Choroid plexus epithelial cell (primary cell): ENCODE measurements at regions not wholly inside any gene's neighbourhood (a gene's known extent, or its start where the extent isn't known, plus 50 kb on each side); places are given as distances from the start of the nearest gene placed in this dataset.
A peak's percentile ranks its signal among the peaks of the same experiment; 100 is the strongest.

ENCODE experiments used
- DNase-seq: peaks from one replicate; pipeline ENCODE4 v3.0.0-alpha.2; 2010; ENCODE audit warnings: low read depth
- H3K4me3 ChIP-seq: 2 replicates; pipeline ENCODE4 v1.5.1; 2011; ENCODE audit warnings: low read depth, mild to moderate bottlenecking, control low read depth, low read length, moderate library complexity
- CTCF ChIP-seq: conservative IDR thresholded peaks from 2 replicates; pipeline ENCODE4 v1.5.1; 2011; ENCODE audit warnings: low read depth, mild to moderate bottlenecking, control low read depth, inconsistent platforms, low read length, moderate library complexity

GRCh38 chr12:124096869-124097434 lies 123.9 kb downstream of the ZNF664 start:
- DNase-seq, result no peak
- TF ChIP-seq CTCF, result no peak
- no peak overlapping the region for H3K4me3 ChIP-seq

GRCh38 chr12:124097701-124098100 lies 124.7 kb downstream of the ZNF664 start:
- no peak overlapping the region for H3K4me3 ChIP-seq
- TF ChIP-seq CTCF, result no peak
- peak; percentile 10 for DNase-seq

GRCh38 chr12:124098101-124098757 lies 125.2 kb downstream of the ZNF664 start:
- H3K4me3 ChIP-seq, result no peak overlapping the region
- no peak for TF ChIP-seq CTCF
- DNase-seq, result no peak

GRCh38 chr12:124098887-124099286 lies 125.9 kb downstream of the ZNF664 start:
- DNase-seq, result no peak
- no peak for TF ChIP-seq CTCF
- no peak overlapping the region for H3K4me3 ChIP-seq

- TF ChIP-seq CTCF, result no peak
- no peak overlapping the region for H3K4me3 ChIP-seq
- DNase-seq, result no peak
Observed at GRCh38 chr12:124099661-124100060, 126.6 kb downstream of the ZNF664 start.

DNA sequence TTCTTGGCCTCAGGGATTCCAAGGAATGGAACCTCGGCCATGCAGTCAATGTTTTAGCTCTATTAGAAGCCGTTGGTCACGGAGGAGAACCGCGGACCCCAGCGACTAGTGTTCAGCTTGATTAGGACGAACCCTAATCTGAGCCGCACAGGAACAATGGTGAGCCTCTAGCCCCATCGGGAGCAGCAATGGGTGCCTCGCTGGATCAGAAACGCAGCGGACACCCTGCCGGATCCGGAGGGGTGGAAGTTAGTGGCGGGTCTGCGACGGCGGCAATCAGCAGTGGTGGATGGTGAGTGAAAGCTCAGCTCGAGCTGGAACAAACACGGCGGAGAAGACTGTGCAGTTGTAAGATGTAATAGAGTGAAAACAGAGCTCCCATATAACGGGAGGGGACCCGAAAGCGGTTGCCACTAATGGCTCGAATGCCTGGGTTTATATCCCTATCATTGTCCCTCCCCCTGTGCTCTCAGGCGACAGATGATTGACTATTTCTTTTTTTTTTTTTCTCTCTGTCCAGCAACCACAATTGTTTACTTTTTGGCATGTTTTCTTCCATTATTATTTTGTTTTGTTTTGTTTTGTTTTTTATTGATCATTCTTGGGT lies 127.7 kb downstream of the ZNF664 start:
- no peak overlapping the region for H3K4me3 ChIP-seq
- no peak for DNase-seq
- no peak for TF ChIP-seq CTCF

- no peak for DNase-seq
- TF ChIP-seq CTCF, result no peak
- no peak overlapping the region for H3K4me3 ChIP-seq
Observed at GRCh38 chr12:124105546-124105945, 132.5 kb downstream of the ZNF664 start.
